MCF 10A (cell line): ENCODE measurements at regions not wholly inside any gene's neighbourhood (a gene's known extent, or its start where the extent isn't known, plus 50 kb on each side); places are given as distances from the start of the nearest gene placed in this dataset.
A peak's percentile ranks its signal among the peaks of the same experiment; 100 is the strongest.

Experiments used
- BruUV-seq: library from RNA; stranded (reverse); fragments of 400-500 nt; replicated peaks from 2 replicates; lab custom pipeline; 2021; lab: Mats Ljungman, UMichigan
- CTCF ChIA-PET: fragments of 300-600 bp; sonication (Branson Sonifier 250); formaldehyde crosslinking; extraction: SDS; loops from one replicate; lab custom pipeline; 2021; ENCODE audit warnings: antibody characterized with exemption, inconsistent platforms; lab: Yijun Ruan, JAX
- POLR2A ChIA-PET: fragments of 300-600, 350-650 bp; sonication (Branson Sonifier 250); formaldehyde crosslinking; extraction: SDS; loops from one replicate; lab custom pipeline; 2020; ENCODE audit warnings: antibody characterized with exemption, inconsistent platforms; lab: Yijun Ruan, JAX
- DNase-seq: peaks from one replicate; pipeline ENCODE4 v3.0.0-alpha.2; 2018; ENCODE audit not compliant: unreplicated experiment
- H3K27ac Mint-ChIP-seq: one replicate; pipeline ENCODE4 v1.8.0; 2022; ENCODE audit warnings: mild to moderate bottlenecking, low read depth, mixed read lengths; ENCODE audit not compliant: unreplicated experiment
- H3K27me3 Mint-ChIP-seq: one replicate; pipeline ENCODE4 v1.8.0; 2022; ENCODE audit warnings: mixed read lengths; ENCODE audit not compliant: insufficient read depth, unreplicated experiment
- H3K36me3 Mint-ChIP-seq: one replicate; pipeline ENCODE4 v1.8.0; 2022; ENCODE audit warnings: mild to moderate bottlenecking, moderate library complexity, mixed read lengths; ENCODE audit not compliant: insufficient read depth, unreplicated experiment
- H3K4me1 Mint-ChIP-seq: one replicate; pipeline ENCODE4 v1.8.0; 2022; ENCODE audit warnings: mixed read lengths; ENCODE audit not compliant: insufficient read depth, unreplicated experiment
- H3K4me3 Mint-ChIP-seq: one replicate; pipeline ENCODE4 v1.8.0; 2022; ENCODE audit warnings: mild to moderate bottlenecking, moderate library complexity, mixed read lengths; ENCODE audit not compliant: unreplicated experiment
- H3K9me3 Mint-ChIP-seq: one replicate; pipeline ENCODE4 v1.8.0; 2022; ENCODE audit warnings: mixed read lengths; ENCODE audit not compliant: unreplicated experiment
- CTCF ChIP-seq: fragments of 200-600 bp; IDR thresholded peaks from one replicate; pipeline ENCODE4 v1.8.0; 2022; ENCODE audit warnings: antibody characterized with exemption, mild to moderate bottlenecking; ENCODE audit not compliant: unreplicated experiment
- intact Hi-C: fragments of 100-400 bp; cut with micrococcal nuclease; formaldehyde crosslinking; loops from 2 replicates; pipeline ENCODE4 v1.14.1; 2022

- POLR2A ChIA-PET, result no interaction called here
- peaks cover 67% of the 10 kb centered on the region for H3K27me3 Mint-ChIP-seq
Measured at GRCh38 chr17:5665164-5665563, 80.9 kb upstream of the NLRP1 start.

GRCh38 chr17:5667871-5668270, 83.6 kb upstream of the NLRP1 start:
- intact Hi-C loops, result no loop called here

More at GRCh38 chr17:5665164-5665563, 80.9 kb upstream of the NLRP1 start:
- H3K4me1 Mint-ChIP-seq, result no peaks in the 10 kb centered on the region
- DNase-seq, result no peak
- CTCF ChIA-PET, result no interaction called here
- intact Hi-C loops, result no loop called here
- no TSS peak for BruUV-seq
- no peak for TF ChIP-seq CTCF
- H3K27ac Mint-ChIP-seq, result no peak overlapping the region
- no peaks in the 10 kb centered on the region for H3K36me3 Mint-ChIP-seq
- H3K9me3 Mint-ChIP-seq, result no peaks in the 10 kb centered on the region
- no peak overlapping the region for H3K4me3 Mint-ChIP-seq

GRCh38 chr17:5668557-5669138, 84.3 kb upstream of the NLRP1 start:
- CTCF ChIA-PET, result no interaction called here
- Mint-ChIP-seq H3K9me3 (no peaks in the 10 kb centered on the region), H3K36me3 (no peaks in the 10 kb centered on the region), H3K4me1 (no peaks in the 10 kb centered on the region), H3K4me3 (no peak overlapping the region), H3K27me3 (peaks cover 68% of the 10 kb centered on the region), H3K27ac (no peak overlapping the region)
- no peak for TF ChIP-seq CTCF
- intact Hi-C loops, result no loop called here
- no peak for DNase-seq
- POLR2A ChIA-PET, result no interaction called here
- no TSS peak for BruUV-seq

More at GRCh38 chr17:5667871-5668270, 83.6 kb upstream of the NLRP1 start:
- POLR2A ChIA-PET, result no interaction called here
- peaks cover 68% of the 10 kb centered on the region for H3K27me3 Mint-ChIP-seq
- no peaks in the 10 kb centered on the region for H3K36me3 Mint-ChIP-seq
- no peaks in the 10 kb centered on the region for H3K9me3 Mint-ChIP-seq
- CTCF ChIA-PET, result interaction anchor here (0.6 kb wide), 1 partner anchor 64 kb away, joined by 3 read pairs; no protein-coding TSS in a partner anchor
- H3K4me3 Mint-ChIP-seq, result no peak overlapping the region
- no peaks in the 10 kb centered on the region for H3K4me1 Mint-ChIP-seq
- H3K27ac Mint-ChIP-seq, result no peak overlapping the region
- peak; percentile 18 for DNase-seq
- peak; percentile 11 for TF ChIP-seq CTCF
- no TSS peak for BruUV-seq

GRCh38 chr17:5669191-5669590, 84.9 kb upstream of the NLRP1 start:
- intact Hi-C loops, result no loop called here
- BruUV-seq, result no TSS peak
- no peak overlapping the region for H3K4me3 Mint-ChIP-seq
- no peaks in the 10 kb centered on the region for H3K36me3 Mint-ChIP-seq
- no peak for TF ChIP-seq CTCF
- no peaks in the 10 kb centered on the region for H3K9me3 Mint-ChIP-seq
- no peak overlapping the region for H3K27ac Mint-ChIP-seq
- ChIA-PET POLR2A (no interaction called here), CTCF (interaction anchor here (0.7 kb wide), 1 partner anchor 889 kb away, joined by 5 read pairs; no protein-coding TSS in a partner anchor)
- no peaks in the 10 kb centered on the region for H3K4me1 Mint-ChIP-seq
- DNase-seq, result no peak
- peaks cover 68% of the 10 kb centered on the region for H3K27me3 Mint-ChIP-seq
